DND-41 (cell line): ENCODE measurements at regions not wholly inside any gene's neighbourhood (a gene's known extent, or its start where the extent isn't known, plus 50 kb on each side); places are given as distances from the start of the nearest gene placed in this dataset.

Experiments used
- ATAC-seq: fragments of 200-7000 bp; cut with Tn5 transposase; 3 replicates; pipeline ENCODE4 v1.9.1; 2021; ENCODE audit warnings: low read depth; ENCODE audit not compliant: insufficient read depth
- DNase-seq: peaks from one replicate; pipeline ENCODE4 v3.0.0-alpha.2; 2020
- H2AFZ ChIP-seq: 2 replicates; pipeline ENCODE4 v1.6.0; 2012; ENCODE audit warnings: low read depth, low read length
- H3K27ac ChIP-seq: 2 replicates; pipeline ENCODE4 v1.5.1; 2012; ENCODE audit warnings: low read length, inconsistent platforms
- H3K27me3 ChIP-seq: fragments of 200-600 bp; sonication (generic); 2 replicates; pipeline ENCODE4 v1.6.0; 2012; ENCODE audit warnings: low read length, mild to moderate bottlenecking, inconsistent platforms; ENCODE audit not compliant: insufficient read depth, poor library complexity
- H3K36me3 ChIP-seq: 2 replicates; pipeline ENCODE4 v1.5.1; 2012; ENCODE audit warnings: low read length, inconsistent platforms; ENCODE audit not compliant: insufficient read depth
- H3K4me1 ChIP-seq: 2 replicates; pipeline ENCODE4 v1.5.1; 2012; ENCODE audit warnings: mild to moderate bottlenecking, low read length; ENCODE audit not compliant: insufficient read depth
- H3K4me2 ChIP-seq: 2 replicates; pipeline ENCODE4 v1.6.0; 2012; ENCODE audit warnings: mild to moderate bottlenecking, moderate library complexity, low read length, inconsistent platforms; ENCODE audit not compliant: insufficient read depth
- H3K4me3 ChIP-seq, 2 experiments: fragments of 200-600 bp in 1 of 2; shearing (Covaris generic) in 1 of 2; 2 replicates each; pipeline ENCODE4 v1.5.1; 2012 to 2016; ENCODE audit warnings: inconsistent platforms in 2 of 2, low read length in 2 of 2, mild to moderate bottlenecking in 2 of 2, low read depth in 1 of 2, moderate library complexity in 1 of 2
- H3K79me2 ChIP-seq: 2 replicates; pipeline ENCODE4 v1.6.0; 2012; ENCODE audit warnings: low read length, inconsistent platforms; ENCODE audit not compliant: insufficient read depth
- H3K9ac ChIP-seq: 2 replicates; pipeline ENCODE4 v1.6.0; 2012; ENCODE audit warnings: low read depth, mild to moderate bottlenecking, inconsistent platforms, low read length, moderate library complexity
- H3K9me3 ChIP-seq: 2 replicates; pipeline ENCODE4 v1.5.1; 2012; ENCODE audit warnings: low read length, moderate library complexity, mild to moderate bottlenecking, inconsistent platforms; ENCODE audit not compliant: insufficient read depth, severe bottlenecking
- H4K20me1 ChIP-seq: 2 replicates; pipeline ENCODE4 v1.6.0; 2012; ENCODE audit warnings: low read length; ENCODE audit not compliant: insufficient read depth
- CTCF ChIP-seq: IDR thresholded peaks from 2 replicates; pipeline ENCODE4 v1.5.1; 2012; ENCODE audit warnings: borderline replicate concordance, low read length, moderate library complexity, mild to moderate bottlenecking; ENCODE audit not compliant: poor library complexity, severe bottlenecking; ENCODE audit errors: extremely low read depth
- EZH2 ChIP-seq: IDR thresholded peaks from 3 replicates; pipeline ENCODE4 v1.6.1; 2012; ENCODE audit warnings: borderline replicate concordance, low read depth, mild to moderate bottlenecking, moderate library complexity, low read length, inconsistent platforms; ENCODE audit not compliant: severe bottlenecking

- TF ChIP-seq CTCF (no peak), EZH2 (no peak)
- Histone ChIP-seq H3K36me3 (no peaks in the 10 kb centered on the region), H3K4me3 (no peak overlapping the region), H3K27ac (no peak overlapping the region), H3K27me3 (no peaks in the 10 kb centered on the region), H4K20me1 (no peaks in the 10 kb centered on the region), H3K4me2 (no peak overlapping the region), H3K9me3 (no peaks in the 10 kb centered on the region), H3K79me2 (no peaks in the 10 kb centered on the region), H2AFZ (no peak overlapping the region), H3K4me1 (no peaks in the 10 kb centered on the region), H3K9ac (no peak overlapping the region)
- ATAC-seq, result no peak
- no peak for DNase-seq
Measured at GRCh38 chr2:146598791-146599190, 1246.0 kb upstream of the ACVR2A start.

- Histone ChIP-seq H3K4me1 (no peaks in the 10 kb centered on the region), H3K4me2 (no peak overlapping the region), H3K9me3 (no peaks in the 10 kb centered on the region), H2AFZ (no peak overlapping the region), H3K36me3 (no peaks in the 10 kb centered on the region), H4K20me1 (no peaks in the 10 kb centered on the region), H3K9ac (no peak overlapping the region), H3K27ac (no peak overlapping the region), H3K27me3 (no peaks in the 10 kb centered on the region), H3K4me3 (no peak overlapping the region), H3K79me2 (no peaks in the 10 kb centered on the region)
- TF ChIP-seq EZH2 (no peak), CTCF (no peak)
- no peak for DNase-seq
- ATAC-seq, result no peak
Measured at GRCh38 chr2:146597291-146597690, 1247.5 kb upstream of the ACVR2A start.

GRCh38 chr2:146591908-146592307, 1252.9 kb upstream of the ACVR2A start:
- Histone ChIP-seq H3K27ac (no peak overlapping the region), H3K4me3 (no peak overlapping the region), H3K4me2 (no peak overlapping the region), H3K27me3 (no peaks in the 10 kb centered on the region), H3K79me2 (no peaks in the 10 kb centered on the region), H2AFZ (no peak overlapping the region), H3K9me3 (no peaks in the 10 kb centered on the region), H4K20me1 (no peaks in the 10 kb centered on the region), H3K36me3 (no peaks in the 10 kb centered on the region), H3K9ac (no peak overlapping the region), H3K4me1 (no peaks in the 10 kb centered on the region)
- DNase-seq (no peak), ATAC-seq (no peak)
- TF ChIP-seq CTCF (no peak), EZH2 (no peak)

- H3K27ac ChIP-seq, result no peak overlapping the region
Measured at GRCh38 chr2:146587291-146587713, 1257.5 kb upstream of the ACVR2A start.

More at GRCh38 chr2:146587291-146587713, 1257.5 kb upstream of the ACVR2A start:
- Histone ChIP-seq H2AFZ (no peak overlapping the region), H3K4me2 (no peak overlapping the region), H3K79me2 (no peaks in the 10 kb centered on the region), H3K27me3 (no peaks in the 10 kb centered on the region), H4K20me1 (no peaks in the 10 kb centered on the region), H3K9me3 (no peaks in the 10 kb centered on the region), H3K4me3 (no peak overlapping the region), H3K9ac (no peak overlapping the region), H3K4me1 (no peaks in the 10 kb centered on the region), H3K36me3 (no peaks in the 10 kb centered on the region)
- ATAC-seq (no peak), DNase-seq (no peak)
- TF ChIP-seq CTCF (no peak), EZH2 (no peak)
